ENCODE measurements at regions not wholly inside any gene's neighbourhood (a gene's known extent, or its start where the extent isn't known, plus 50 kb on each side); places are given as distances from the start of the nearest gene placed in this dataset.

- no peak for DNase-seq
Observed at GRCh38 chrX:80098038-80098437, 83.5 kb downstream of the TBX22 start.

GRCh38 chrX:80120335-80120734 lies 105.8 kb downstream of the TBX22 start:
- no peak for DNase-seq

DNA sequence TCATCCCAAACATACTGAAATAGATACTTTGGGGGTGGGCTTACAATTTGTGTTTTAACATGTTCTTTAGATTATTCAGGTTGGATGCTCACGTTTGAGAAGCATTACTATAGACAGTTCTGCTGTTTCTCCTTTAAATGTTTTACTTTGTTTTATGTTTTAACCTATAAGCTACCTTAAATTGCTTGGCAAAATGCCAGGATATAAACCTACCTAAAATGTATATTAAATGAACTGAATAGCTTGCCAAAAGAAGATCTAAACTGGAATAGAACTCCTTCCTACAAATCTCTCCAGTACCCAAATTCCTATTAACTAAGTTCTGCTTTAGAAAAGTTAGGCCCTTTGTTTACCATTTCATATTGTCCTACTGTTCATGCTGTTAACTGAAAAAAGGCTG lies 124.4 kb downstream of the TBX22 start:
- DNase-seq = no peak

DNA sequence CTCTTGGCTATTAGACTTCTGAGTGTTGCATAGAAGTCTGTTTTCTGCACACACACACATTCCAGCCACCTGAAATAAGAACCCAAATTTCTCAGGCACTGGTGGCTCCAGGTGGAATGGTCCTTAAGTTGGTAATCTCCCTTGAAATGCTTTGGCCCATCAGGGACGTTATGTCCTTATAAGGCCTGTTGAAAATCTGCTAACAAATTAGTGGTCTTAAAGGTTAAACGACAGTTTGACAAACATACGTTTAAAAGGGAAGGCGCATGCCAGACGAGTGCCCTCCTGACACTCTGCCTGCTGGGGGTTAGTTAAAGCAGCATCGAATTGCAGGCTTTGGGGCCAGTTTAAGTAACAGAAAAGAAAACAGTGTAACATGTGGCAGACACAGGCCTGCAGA lies 125.0 kb downstream of the TBX22 start:
- no peak for DNase-seq

- DNase-seq = no peak
Observed at GRCh38 chrX:80170581-80170980, 156.0 kb downstream of the TBX22 start.

- no peak for DNase-seq
Observed at GRCh38 chrX:80173261-80173660, 158.7 kb downstream of the TBX22 start.

GRCh38 chrX:80174925-80175574 lies 160.5 kb downstream of the TBX22 start:
- no peak for DNase-seq

DNA sequence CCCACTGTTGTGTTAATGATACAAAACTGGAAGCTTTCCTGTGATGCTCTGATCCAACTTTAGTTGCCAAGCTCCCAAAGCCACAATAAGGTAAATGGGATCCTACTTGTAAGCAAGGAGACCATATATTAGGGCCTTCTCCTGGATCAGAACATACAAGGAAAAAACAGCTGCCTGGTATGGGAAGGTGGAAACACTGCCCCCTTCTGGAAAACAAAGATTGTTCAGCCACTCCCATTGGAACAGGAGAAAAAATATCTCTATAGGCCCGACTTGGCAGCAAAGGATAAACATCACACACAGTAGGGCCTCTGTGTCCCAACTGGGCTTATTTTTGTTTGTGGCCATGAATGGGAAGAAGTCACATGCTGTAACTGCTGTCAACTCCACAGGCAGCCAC lies 166.5 kb downstream of the TBX22 start:
- DNase-seq = peak in 1 of 2 experiments; percentile 6

GRCh38 chrX:80184854-80185253 lies 170.3 kb downstream of the TBX22 start:
- DNase-seq = no peak

DNA sequence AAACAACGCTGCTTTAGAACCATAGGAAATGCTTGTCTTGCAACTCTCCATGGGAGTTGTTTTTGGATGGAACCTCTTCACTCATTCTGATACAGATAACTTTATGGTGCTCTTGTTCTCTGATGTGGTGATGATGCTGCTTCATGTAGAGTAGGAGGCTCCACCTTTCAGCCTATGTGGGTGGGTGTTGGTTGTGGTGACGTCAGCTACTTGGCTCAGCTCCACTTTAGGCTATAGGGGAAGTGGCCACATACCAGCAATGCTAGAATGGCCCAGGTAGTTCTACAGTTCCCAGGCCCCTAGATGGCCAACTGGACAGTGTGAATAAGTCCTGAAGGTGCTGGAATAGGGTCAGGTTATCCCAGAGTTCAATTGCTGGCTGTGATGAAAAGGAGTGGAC lies 192.1 kb downstream of the TBX22 start:
- DNase-seq = no peak

- no peak for DNase-seq
Observed at GRCh38 chrX:80207327-80207726, 192.8 kb downstream of the TBX22 start.

GRCh38 chrX:80216086-80216485 lies 201.5 kb downstream of the TBX22 start:
- DNase-seq = no peak

- DNase-seq = no peak
Observed at GRCh38 chrX:80223982-80224579, 196.2 kb upstream of the TENT5D start.

DNA sequence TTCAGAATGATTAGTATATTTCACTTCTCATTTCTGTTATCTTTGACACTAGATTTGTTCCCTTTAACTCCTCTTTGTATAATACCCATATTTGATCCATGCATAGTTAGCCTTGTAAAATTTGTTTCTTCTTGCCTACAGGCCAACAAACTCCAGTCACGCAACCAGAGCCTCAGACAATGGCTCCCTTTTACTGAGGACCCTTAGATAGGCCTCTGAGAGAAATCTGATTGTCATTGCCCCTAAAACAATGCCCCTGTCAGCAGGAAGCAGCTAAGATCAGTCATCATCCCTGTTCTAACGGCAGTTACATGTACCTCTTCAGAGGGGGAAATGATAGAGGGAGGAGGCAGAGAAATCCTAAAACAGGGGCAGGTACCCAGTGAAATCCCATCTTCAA lies 190.6 kb upstream of the TENT5D start:
- no peak for DNase-seq

DNA sequence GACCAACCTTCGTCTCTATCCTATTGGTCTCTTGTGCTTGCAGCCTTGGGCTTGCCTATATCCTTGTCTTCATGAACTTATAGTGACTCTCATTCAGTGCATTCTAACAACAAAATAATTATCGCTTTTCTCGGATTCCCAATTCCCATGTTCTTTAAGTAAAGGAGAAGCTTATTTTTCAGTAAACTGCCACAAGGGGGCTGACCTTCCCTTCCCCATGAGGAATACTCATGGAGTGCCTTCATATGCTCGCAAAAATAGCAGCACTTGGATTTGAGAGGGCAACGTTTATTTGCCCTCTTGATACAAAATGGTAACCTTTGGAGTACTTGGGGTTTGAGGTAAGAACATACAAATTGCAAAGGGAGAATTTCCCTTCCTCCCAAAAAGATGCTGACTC lies 183.2 kb upstream of the TENT5D start:
- DNase-seq = peak in 1 of 2 experiments; percentile 12

GRCh38 chrX:80246271-80246670 lies 174.0 kb upstream of the TENT5D start:
- no peak for DNase-seq

DNA sequence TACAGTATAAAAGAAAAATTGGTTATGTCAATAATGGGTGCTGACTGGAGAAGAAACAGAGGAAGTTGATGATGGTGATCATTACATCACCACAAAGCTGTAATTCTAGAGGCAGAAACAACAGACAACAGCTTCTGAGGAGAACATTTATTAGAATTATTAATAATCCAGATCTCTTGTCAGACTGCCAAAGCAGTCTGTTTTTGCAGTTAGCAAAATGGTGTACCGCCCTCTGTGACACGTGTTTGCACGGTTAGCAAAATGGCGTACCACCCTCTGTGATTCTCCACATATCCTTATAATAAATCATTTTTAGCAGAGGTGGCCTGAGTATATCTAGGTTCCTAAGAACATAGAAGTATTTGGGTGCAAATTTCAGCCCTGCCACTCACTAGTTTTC lies 154.0 kb upstream of the TENT5D start:
- no peak for DNase-seq

- no peak for DNase-seq
Observed at GRCh38 chrX:80266979-80267378, 153.3 kb upstream of the TENT5D start.

DNA sequence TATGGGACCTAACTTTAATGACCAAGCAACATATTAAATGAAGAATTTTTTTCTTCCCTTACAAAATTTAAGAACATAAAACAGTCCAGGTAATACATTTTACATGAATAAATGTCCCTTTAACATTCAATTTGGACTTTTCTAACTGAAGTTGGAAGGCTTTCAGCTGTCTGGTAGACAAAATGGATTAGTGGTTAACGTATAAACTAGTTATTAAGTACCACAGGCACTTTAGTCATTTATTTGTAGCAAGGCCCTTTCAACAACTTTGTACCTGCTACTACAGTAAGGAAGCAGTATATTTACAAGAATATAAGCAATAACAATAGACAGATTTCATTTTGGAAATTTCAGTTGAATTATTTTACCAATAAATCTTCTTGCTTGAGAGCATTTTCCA lies 152.5 kb upstream of the TENT5D start:
- no peak for DNase-seq

DNA sequence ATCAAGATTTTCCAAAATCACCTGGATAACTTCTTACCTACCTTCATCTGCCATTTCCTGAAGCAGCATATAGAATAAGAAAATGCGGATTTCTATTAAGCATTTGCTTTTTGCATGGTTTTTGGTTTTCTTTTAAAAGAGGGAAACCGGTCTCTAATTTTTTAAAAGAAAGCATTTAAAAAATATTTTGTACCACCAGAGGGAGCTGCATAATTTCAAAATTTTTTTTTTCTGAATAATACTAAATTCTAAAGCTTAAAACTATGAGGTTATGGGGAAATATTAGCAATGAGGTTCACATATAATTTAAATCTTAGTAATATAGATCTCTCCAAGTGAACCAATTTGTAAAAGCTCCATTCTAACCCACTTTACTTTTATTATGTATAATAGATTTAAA lies 137.7 kb upstream of the TENT5D start:
- DNase-seq = no peak

DNA sequence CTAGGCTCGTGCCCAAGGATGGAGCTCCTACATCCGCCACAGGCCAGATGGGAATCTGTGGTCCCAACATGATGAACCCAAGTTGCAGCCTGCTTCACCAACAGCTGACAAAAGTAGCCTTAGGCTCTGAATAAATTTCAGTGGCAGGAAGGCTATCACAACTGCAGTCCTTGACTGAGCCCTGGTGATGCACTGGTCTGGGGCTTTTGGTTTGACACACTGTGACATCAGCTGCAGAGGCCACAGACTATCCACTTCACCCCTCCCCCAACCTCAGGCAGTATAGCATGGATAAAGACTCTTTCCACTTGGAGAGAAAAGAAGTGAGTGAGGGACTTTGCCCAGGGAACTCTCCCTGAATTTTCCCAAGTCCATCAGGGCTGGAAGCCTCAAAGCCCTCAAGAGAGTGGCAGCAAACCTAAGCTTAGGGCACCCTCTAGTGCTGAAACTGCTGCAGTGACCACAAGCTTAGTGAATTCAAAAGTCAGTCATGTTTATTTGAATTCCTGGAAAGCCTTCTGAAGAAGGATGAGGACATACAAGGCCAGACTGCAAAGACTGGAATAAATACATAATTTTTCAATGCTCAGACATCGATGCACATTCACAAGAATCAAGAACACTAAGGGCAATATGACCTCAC lies 135.0 kb upstream of the TENT5D start:
- peak in 1 of 2 experiments; percentile 43 for DNase-seq

DNA sequence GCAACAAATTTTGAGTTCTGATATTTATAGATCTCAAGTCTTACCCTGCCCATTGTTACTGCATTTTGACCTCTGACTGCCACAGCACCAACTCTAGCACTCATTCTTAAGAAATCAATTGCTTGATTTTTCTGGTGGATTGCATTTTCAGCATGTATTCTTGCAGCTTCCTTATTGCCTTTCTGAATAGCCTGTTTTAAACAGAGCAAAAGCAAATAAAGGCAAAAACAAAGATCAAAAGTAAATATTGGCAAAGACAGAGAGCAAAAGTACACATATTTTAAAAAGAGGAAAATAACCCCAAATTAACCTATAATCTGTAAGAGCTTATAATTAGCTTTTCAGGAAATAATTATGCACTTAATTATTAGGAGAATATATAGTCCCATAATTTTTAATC lies 129.4 kb upstream of the TENT5D start:
- DNase-seq = no peak

DNA sequence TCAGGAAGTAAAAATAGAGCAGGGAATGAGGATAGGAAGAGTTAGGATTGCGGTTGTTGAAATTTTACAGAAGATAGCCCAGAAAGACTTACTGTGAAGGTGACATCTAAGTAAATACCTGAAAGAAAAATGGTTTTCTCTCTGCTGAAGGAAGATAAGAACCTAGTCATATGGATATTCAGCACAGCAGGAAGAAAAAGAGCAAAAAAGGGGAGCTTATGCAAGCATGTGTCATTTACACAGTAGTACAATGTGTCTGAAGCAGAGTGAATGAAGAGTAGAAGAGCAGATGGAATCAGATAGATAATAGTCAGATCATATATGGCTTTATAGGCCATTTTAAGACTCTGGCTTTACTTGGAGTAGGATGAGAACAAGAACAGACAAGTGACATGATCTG lies 126.9 kb upstream of the TENT5D start:
- DNase-seq = no peak

GRCh38 chrX:80306007-80306406 lies 114.2 kb upstream of the TENT5D start:
- no peak for DNase-seq

DNA sequence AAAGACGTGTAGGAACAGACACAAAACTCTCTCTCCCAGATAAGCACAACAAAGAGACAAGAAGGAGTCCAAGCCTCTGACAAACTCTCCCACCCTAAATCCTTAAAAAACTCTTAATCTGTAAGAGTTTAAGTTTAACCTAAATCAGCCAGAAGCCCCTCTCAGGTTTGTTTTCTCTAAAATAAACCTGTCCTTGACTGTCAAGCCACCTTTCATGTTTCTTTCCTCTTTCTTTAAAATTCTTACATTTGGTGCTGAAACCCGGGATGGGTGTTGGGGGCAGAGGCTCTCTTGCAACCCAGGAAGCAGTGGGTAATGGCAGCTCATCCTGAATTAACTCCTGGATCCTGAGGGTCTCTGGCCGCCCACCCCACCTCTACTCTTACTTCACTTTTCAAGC lies 107.8 kb upstream of the TENT5D start:
- no peak for DNase-seq
